Type B pancreatic cell (in vitro differentiated cells): ENCODE measurements at regions not wholly inside any gene's neighbourhood (a gene's known extent, or its start where the extent isn't known, plus 50 kb on each side); places are given as distances from the start of the nearest gene placed in this dataset.
A peak's percentile ranks its signal among the peaks of the same experiment; 100 is the strongest.
"Not testable (repeated sequence)": the region's sequence is repeated elsewhere in the genome, so short reads cannot be mapped to it uniquely, and the experiment has no call there.

Source experiments
- DNase-seq: peaks from one replicate; pipeline ENCODE4 v3.0.0; 2021; ENCODE audit warnings: mixed read lengths; ENCODE audit not compliant: unreplicated experiment; ENCODE audit errors: extremely low spot score
- H3K27ac Mint-ChIP-seq: 2 replicates; pipeline ENCODE4 v1.8.0; 2021; ENCODE audit warnings: mild to moderate bottlenecking, mixed read lengths
- H3K27me3 Mint-ChIP-seq: 2 replicates; pipeline ENCODE4 v1.8.0; 2021; ENCODE audit warnings: mixed read lengths
- H3K36me3 Mint-ChIP-seq: 2 replicates; pipeline ENCODE4 v1.8.0; 2021; ENCODE audit warnings: mixed read lengths
- H3K4me1 Mint-ChIP-seq: one replicate; pipeline ENCODE4 v1.8.0; 2021; ENCODE audit warnings: mixed read lengths; ENCODE audit not compliant: unreplicated experiment
- H3K4me3 Mint-ChIP-seq: 2 replicates; pipeline ENCODE4 v1.8.0; 2021; ENCODE audit warnings: mild to moderate bottlenecking, mixed read lengths
- H3K9me3 Mint-ChIP-seq: 2 replicates; pipeline ENCODE4 v1.8.0; 2021; ENCODE audit warnings: mixed read lengths
- CTCF ChIP-seq: fragments of 200-600 bp; sonication (generic); conservative IDR thresholded peaks from 2 replicates; pipeline ENCODE4 v1.5.0; 2021; ENCODE audit warnings: antibody characterized with exemption, mild to moderate bottlenecking

DNA sequence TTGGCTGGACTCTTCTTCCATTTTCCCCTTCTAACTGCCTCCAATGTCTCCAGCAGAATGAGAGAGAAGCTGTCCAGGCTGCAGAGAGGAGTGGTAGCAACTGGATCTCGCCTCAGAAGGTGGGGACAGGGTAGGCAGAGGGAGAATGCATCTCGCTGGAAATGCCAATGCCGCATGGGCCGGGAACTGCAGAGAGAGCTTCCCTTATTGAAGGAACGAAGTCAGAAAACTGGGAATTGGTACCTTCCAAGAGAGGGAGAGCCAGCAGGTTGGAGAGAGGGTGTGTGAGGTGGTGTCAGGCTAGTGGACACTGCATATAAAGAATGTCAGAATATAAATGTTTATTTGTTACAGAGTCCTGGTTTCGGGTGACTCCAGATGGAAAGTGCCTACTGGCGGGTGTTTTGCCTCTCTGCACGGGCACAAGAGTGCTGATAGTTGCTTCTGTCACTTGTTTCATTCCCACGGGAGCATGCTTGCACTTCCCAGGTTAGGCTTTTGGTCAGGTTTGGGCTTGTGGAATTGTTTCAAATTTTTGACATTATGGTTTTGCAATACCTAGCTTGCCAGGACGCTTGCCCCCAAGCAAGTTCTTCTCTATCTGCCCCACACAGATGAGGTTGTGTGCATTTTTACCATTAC, 156.8 kb upstream of the STS start:
- H3K9me3 Mint-ChIP-seq: peaks cover 6% of the 10 kb centered on the region
- no peak overlapping the region for H3K4me3 Mint-ChIP-seq
- no peak for DNase-seq
- H3K27ac Mint-ChIP-seq: no peak overlapping the region
- peaks cover 29% of the 10 kb centered on the region for H3K4me1 Mint-ChIP-seq
- no peak for TF ChIP-seq CTCF
- H3K36me3 Mint-ChIP-seq: peaks cover 5% of the 10 kb centered on the region
- H3K27me3 Mint-ChIP-seq: no peaks in the 10 kb centered on the region

DNA sequence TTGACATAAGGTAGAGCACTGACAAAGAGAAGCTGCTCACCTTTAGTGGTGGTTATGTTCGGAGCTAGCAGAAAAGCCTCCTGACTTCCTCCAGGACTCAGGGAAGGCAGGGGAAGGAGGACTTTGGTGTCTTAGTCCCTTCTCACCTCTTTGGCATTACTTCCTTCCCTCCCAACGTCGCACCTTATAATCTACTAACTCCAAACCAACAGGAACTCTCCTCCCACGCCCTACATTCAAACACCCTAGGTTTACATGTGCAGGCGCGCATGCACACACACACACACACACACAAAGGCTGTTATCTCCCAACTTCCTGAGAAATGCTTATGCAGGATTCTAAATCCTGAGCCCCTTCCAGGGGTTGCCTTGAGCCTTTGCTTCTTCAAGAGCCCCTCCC, 157.7 kb upstream of the STS start:
- Mint-ChIP-seq H3K27ac (no peak overlapping the region), H3K9me3 (peaks cover 6% of the 10 kb centered on the region), H3K4me1 (peaks cover 29% of the 10 kb centered on the region), H3K4me3 (no peak overlapping the region), H3K27me3 (no peaks in the 10 kb centered on the region), H3K36me3 (peaks cover 5% of the 10 kb centered on the region)
- DNase-seq: no peak
- TF ChIP-seq CTCF: no peak

- H3K36me3 Mint-ChIP-seq, DNase-seq, H3K9me3 Mint-ChIP-seq, H3K27me3 Mint-ChIP-seq: not testable (repeated sequence)
- H3K4me3 Mint-ChIP-seq: peak overlapping the region; percentile 31
- peak overlapping the region; percentile 37 for H3K27ac Mint-ChIP-seq
- H3K4me1 Mint-ChIP-seq: peaks cover 29% of the 10 kb centered on the region
Observed at GRCh38 chrX:6988694-6989093, 158.8 kb upstream of the STS start.

GRCh38 chrX:6986915-6987314, 160.6 kb upstream of the STS start:
- no peak for DNase-seq
- peak overlapping the region; percentile 73 for H3K27ac Mint-ChIP-seq
- no peak for TF ChIP-seq CTCF
- H3K4me3 Mint-ChIP-seq: peak overlapping the region; percentile 60
- no peaks in the 10 kb centered on the region for H3K27me3 Mint-ChIP-seq
- H3K4me1 Mint-ChIP-seq: peaks cover 29% of the 10 kb centered on the region
- no peaks in the 10 kb centered on the region for H3K36me3 Mint-ChIP-seq
- H3K9me3 Mint-ChIP-seq: peaks cover 5% of the 10 kb centered on the region

DNA sequence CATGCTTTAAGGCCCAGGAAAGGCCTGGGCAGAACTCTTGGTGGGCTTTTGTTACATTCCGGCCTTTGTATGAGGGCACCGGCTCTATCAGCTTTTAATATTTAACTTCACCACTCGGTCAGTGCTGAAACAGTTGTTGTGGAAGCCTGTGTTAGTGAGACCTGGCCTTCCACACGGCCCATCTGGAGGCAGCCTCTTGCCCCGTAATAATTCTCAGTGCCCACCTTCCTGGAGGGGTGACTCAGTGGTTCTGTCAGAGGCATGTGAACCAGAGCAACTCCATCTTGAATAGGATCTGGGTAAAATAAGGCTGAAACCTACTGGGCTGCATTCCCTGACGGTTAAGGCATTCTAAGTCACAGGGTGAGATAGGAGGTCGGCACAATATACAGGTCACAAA, 162.0 kb upstream of the STS start:
- H3K27me3 Mint-ChIP-seq: no peaks in the 10 kb centered on the region
- H3K27ac Mint-ChIP-seq: peak overlapping the region; percentile 31
- DNase-seq: no peak
- no peak for TF ChIP-seq CTCF
- H3K4me1 Mint-ChIP-seq: peaks cover 29% of the 10 kb centered on the region
- no peaks in the 10 kb centered on the region for H3K36me3 Mint-ChIP-seq
- peaks cover 5% of the 10 kb centered on the region for H3K9me3 Mint-ChIP-seq
- H3K4me3 Mint-ChIP-seq: peak overlapping the region; percentile 6

- Mint-ChIP-seq H3K27me3 (no peaks in the 10 kb centered on the region), H3K36me3 (no peaks in the 10 kb centered on the region), H3K9me3 (peaks cover 5% of the 10 kb centered on the region), H3K27ac (no peak overlapping the region), H3K4me1 (peaks cover 22% of the 10 kb centered on the region), H3K4me3 (no peak overlapping the region)
- no peak for TF ChIP-seq CTCF
- no peak for DNase-seq
Observed at GRCh38 chrX:6983207-6983955, 164.1 kb upstream of the STS start.
